ENCODE measurements at regions not wholly inside any gene's neighbourhood (a gene's known extent, or its start where the extent isn't known, plus 50 kb on each side); places are given as distances from the start of the nearest gene placed in this dataset.
"Not testable (repeated sequence)": the region's sequence is repeated elsewhere in the genome, so short reads cannot be mapped to it uniquely, and the experiment has no call there.

- no peak for DNase-seq (ENCODE audit: low spot score)
Measured at GRCh38 chr6:167470101-167470835, 145.4 kb downstream of the TTLL2 start.

DNA sequence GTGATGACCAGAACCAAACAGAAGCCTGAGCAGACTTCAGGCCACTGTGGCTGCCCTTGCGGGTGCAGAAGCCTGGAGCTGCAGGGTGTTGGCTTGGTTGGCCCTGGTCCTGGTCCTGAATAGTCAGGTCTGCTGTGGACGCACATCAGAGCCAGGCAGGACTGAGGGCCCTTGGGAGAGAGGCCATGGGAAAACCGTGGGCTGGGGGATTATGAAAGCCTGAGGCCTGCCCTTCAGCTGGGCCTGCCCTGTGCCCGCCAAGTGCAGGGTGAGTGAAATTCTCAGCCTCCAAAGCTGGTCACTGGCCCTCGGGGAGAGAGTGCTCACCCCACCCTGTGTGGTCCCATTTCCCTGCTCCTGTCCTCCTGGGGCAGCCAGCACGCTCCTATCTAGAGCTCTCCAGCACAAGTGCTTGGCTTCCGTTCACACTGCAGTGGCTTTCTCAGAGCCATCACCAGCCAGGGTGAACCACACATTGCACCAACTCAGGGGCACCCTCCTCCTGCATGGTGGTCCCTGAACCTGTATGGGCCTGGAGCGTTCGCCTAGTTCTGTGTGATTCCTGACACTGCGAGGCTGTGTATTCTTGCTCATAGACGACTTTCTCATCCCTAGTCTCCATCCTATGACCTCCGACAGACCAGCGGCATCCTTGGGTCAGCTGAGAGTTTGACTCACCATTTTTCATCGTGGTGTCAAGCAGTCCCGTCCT lies 146.1 kb downstream of the TTLL2 start:
- DNase-seq (ENCODE audit: low spot score), result no peak

GRCh38 chr6:167471548-167471930 lies 146.7 kb downstream of the TTLL2 start:
- DNase-seq (ENCODE audit: low spot score), result no peak

DNA sequence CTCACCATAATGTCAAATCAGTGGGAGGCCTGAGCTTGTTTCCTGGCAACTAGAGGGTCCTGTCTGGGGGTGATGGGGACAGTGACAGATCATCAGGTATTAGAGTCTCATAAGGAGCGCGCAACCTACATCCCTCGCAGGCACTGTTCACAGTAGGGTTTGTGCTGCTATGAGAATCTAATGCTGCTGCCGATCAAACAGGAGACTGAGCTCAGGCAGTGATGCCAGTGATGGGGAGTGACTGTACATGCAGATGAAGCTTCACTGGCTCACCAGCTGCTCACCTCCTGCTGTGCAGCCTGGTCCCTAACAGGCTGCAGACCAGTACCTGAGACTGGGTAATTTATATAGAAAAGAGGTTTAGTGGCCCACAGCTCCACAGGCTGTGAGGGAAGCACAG lies 147.3 kb downstream of the TTLL2 start:
- DNase-seq (ENCODE audit: low spot score), result no peak

GRCh38 chr6:167472880-167473279 lies 148.0 kb downstream of the TTLL2 start:
- DNase-seq (ENCODE audit: low spot score), result no peak

DNA sequence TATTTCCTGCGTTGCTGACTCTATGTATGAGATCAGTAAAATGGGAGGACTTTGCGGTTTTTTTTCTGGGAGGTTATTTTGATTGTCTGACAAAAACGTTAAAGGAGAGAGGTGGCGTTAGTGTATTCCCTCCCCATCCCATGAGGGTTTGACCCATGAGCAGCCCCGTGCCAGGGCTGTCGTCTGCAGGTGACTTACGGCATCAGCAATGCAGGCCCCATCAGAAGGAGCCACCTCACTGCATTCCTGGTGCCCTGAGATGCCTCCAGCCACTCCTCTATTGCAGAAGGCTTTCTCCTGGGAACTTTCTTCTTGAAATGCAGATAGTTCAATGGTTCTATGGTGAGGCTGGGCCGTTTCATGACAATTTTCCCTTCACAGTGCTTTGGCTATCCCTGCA lies 149.3 kb downstream of the TTLL2 start:
- no peak for DNase-seq (ENCODE audit: low spot score)

- no peak for DNase-seq (ENCODE audit: low spot score)
Measured at GRCh38 chr6:167474725-167475124, 149.8 kb downstream of the TTLL2 start.

GRCh38 chr6:167475947-167476346 lies 151.1 kb downstream of the TTLL2 start:
- DNase-seq (ENCODE audit: low spot score), result no peak

- no peak for DNase-seq (ENCODE audit: low spot score)
Measured at GRCh38 chr6:167476844-167477595, 152.1 kb downstream of the TTLL2 start.

GRCh38 chr6:167477688-167478087 lies 152.8 kb downstream of the TTLL2 start:
- no peak for DNase-seq (ENCODE audit: low spot score)

- no peak for DNase-seq (ENCODE audit: low spot score)
Measured at GRCh38 chr6:167479301-167479700, 154.4 kb downstream of the TTLL2 start.

- no peak for DNase-seq (ENCODE audit: low spot score)
Measured at GRCh38 chr6:167479901-167480648, 155.2 kb downstream of the TTLL2 start.

DNA sequence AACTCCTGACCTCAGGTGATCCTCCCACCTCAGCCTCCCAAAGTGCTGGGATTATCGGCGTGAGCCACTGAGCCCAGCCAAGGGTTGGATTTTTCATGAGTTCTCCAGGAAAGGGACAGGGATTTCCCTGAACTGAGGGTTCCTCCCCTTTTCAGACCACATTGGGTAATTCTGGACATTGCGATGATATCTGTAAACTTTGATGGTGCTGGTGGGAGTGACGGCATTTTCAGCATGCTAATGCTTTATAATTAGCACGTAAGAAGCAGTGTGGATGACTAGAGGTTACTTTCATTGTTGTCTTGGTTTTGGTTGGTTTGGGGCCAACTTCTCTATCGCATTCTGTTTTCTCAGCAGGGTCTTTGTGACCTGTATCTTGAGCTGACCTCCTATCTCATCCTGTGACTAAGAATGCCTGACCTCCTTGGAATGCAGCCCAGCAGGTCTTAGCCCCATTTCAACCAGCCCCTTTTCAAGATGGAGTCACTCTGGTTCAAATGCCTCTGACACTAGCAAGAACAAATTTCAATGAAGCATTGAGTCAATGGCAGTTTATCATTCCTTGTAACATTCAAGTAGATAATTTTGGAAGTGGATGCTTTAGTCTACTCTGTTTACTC lies 156.5 kb downstream of the TTLL2 start:
- no peak for DNase-seq (ENCODE audit: low spot score)

- DNase-seq (ENCODE audit: low spot score), result not testable (repeated sequence)
Measured at GRCh38 chr6:167482801-167483200, 157.9 kb downstream of the TTLL2 start.

- no peak for DNase-seq (ENCODE audit: low spot score)
Measured at GRCh38 chr6:167485186-167485978, 160.5 kb downstream of the TTLL2 start.

DNA sequence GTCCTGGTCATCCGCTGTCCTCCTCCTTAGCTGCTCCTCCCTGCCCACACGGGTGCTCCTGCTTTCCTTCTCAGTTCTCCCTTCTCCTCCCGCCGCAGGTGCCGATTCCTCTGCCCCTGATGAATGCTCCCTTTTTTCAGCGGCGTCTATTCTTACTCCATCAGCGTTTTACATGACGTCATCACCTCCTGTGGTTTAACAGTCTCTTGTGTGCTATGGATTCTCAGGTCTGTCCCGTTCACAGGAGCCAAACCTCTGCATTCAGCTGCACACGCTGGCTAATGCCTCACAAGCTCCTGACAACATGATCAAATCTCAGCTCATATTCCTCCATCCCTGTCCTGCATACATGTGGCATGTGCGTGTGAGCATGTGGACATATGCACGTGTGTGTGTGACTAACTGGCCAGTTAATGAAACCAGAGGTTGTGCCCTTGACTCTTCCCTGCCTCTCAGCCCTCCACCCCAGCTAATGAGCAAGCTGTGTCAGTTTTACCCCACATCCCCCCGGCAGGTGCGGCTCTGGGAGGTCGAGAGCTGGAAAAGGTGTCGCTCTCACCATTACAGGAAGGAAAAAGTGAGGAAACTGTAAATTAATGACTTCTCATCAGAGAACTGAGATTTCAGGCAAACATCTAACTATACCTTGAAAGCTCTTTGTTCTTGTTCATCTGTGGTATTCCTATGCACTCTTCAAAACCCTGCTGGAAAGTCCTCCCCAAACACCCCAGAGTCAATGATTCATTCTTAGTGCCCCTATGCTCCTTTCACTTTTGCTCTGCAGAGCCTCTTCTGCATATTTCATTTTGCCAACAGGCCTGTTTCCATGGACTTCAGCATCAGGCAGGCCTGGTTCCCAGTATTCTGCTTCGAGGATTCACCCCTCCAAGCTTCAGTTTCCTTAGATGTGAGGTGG lies 163.1 kb downstream of the TTLL2 start:
- DNase-seq (ENCODE audit: low spot score), result no peak

GRCh38 chr6:167491438-167492099 lies 166.7 kb downstream of the TTLL2 start:
- no peak for DNase-seq (ENCODE audit: low spot score)

GRCh38 chr6:167492100-167492449 lies 167.2 kb downstream of the TTLL2 start:
- DNase-seq (ENCODE audit: low spot score), result no peak

DNA sequence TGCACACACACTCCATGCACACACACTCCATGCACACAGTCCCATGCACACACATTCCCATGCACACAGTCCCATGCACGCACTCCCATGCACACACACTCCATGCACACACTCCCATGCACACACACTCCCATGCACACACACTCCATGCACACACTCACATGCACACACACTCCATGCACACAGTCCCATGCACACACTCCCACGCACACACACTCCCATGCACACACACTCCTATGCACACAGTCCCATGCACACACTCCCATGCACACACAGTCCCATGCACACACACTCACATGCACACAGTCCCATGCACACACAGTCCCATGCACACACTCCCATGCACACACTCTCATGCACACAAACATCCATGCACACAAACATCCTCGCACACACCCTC lies 168.4 kb downstream of the TTLL2 start:
- no peak for DNase-seq (ENCODE audit: low spot score)
